T-helper 2 cell treated with Interferon-gamma antibody and Interleukin-4, amounts not matched to agents 5 μg/mL and 100 μg/mL, for 36 hours (primary cell): ENCODE measurements at regions not wholly inside any gene's neighbourhood (a gene's known extent, or its start where the extent isn't known, plus 50 kb on each side); places are given as distances from the start of the nearest gene placed in this dataset.

ENCODE experiments used
- DNase-seq: peaks from one replicate; pipeline ENCODE4 v3.0.0; 2021; ENCODE audit warnings: low spot score
- H3K27ac Mint-ChIP-seq: one replicate; pipeline ENCODE4 v1.8.0; 2021; ENCODE audit warnings: mild to moderate bottlenecking, mixed read lengths
- H3K27me3 Mint-ChIP-seq: one replicate; pipeline ENCODE4 v1.8.0; 2021; ENCODE audit warnings: low read depth, mixed read lengths
- H3K36me3 Mint-ChIP-seq: one replicate; pipeline ENCODE4 v1.8.0; 2021; ENCODE audit warnings: low read depth, mixed read lengths
- H3K4me1 Mint-ChIP-seq: one replicate; pipeline ENCODE4 v1.8.0; 2021; ENCODE audit warnings: low read depth, mixed read lengths
- H3K4me3 Mint-ChIP-seq: one replicate; pipeline ENCODE4 v1.8.0; 2022; ENCODE audit warnings: mild to moderate bottlenecking, moderate library complexity, mixed read lengths
- H3K9me3 Mint-ChIP-seq: one replicate; pipeline ENCODE4 v1.8.0; 2021; ENCODE audit warnings: mixed read lengths

- H3K27me3 Mint-ChIP-seq, result peaks cover 9% of the 10 kb centered on the region
- H3K4me1 Mint-ChIP-seq, result peaks cover 42% of the 10 kb centered on the region
- peak overlapping the region; percentile 98 for H3K27ac Mint-ChIP-seq
- peaks cover 1% of the 10 kb centered on the region for H3K36me3 Mint-ChIP-seq
- H3K4me3 Mint-ChIP-seq, result peak overlapping the region; percentile 88
- peak; percentile 88 for DNase-seq
- H3K9me3 Mint-ChIP-seq, result no peaks in the 10 kb centered on the region
Observed at GRCh38 chr2:9752441-9753275, 90.6 kb upstream of the TAF1B start.

DNA sequence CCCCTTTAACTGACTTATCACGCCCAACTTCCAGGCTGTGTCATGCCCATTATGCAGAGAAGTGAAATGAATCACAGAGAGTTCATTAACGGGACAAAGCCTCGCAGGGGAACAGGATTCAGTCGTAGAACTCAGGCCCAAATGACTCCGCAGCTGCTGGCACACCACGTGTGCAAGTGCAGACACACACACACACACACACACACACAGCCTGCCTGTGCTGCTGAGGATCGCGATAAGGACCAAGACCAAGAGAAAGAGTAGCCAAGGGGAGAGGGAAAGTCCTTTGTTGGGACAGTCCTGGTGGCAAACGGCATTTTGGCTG, 90.0 kb upstream of the TAF1B start:
- Mint-ChIP-seq H3K27me3 (peaks cover 9% of the 10 kb centered on the region), H3K36me3 (peaks cover 1% of the 10 kb centered on the region), H3K27ac (peak overlapping the region; percentile 98), H3K9me3 (no peaks in the 10 kb centered on the region), H3K4me1 (peaks cover 42% of the 10 kb centered on the region), H3K4me3 (peak overlapping the region; percentile 88)
- DNase-seq, result peak; percentile 77

DNA sequence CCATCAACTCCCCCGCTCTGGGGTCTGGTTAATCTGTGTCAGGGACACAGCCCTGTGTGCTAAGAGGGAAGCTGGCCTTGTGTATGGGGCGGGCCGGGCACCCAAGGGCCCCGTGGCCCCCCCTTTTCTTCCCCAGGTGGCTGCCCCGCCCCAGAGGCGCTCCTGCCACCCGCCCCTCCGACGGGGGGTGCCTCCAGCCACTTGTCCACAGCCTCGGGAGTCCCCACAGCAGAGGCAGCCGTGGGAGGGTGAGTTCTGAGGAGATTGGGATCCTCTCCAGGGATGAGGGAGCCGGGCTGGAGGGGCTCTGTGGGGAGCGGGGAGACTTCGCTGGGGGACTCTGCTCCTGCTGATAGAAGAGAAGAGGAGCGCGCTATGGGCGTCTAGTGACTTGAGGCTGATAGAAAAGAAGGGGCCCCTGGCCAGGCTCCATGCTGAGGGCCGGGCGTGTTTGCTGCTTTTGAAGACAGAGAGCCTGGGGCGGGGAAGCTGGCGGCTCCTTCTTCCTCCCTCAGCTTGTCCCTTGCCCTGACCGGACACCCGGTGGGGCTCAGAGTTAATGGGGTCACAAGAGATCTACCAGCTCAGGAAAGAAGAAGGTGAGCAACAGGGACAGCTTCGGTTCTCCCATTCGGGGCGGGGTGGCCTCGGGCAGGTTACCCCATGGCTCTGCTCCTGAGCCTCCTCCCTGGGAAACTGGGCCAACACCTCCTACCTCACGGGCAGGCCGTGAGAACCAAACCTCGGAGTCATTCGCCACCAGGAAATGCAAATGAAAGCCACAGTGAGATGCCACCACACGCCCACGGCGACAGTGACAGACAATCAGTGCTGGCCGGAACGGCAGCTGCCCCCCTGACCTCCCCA, 89.4 kb upstream of the TAF1B start:
- Mint-ChIP-seq H3K4me1 (peaks cover 42% of the 10 kb centered on the region), H3K27me3 (peaks cover 9% of the 10 kb centered on the region)

DNA sequence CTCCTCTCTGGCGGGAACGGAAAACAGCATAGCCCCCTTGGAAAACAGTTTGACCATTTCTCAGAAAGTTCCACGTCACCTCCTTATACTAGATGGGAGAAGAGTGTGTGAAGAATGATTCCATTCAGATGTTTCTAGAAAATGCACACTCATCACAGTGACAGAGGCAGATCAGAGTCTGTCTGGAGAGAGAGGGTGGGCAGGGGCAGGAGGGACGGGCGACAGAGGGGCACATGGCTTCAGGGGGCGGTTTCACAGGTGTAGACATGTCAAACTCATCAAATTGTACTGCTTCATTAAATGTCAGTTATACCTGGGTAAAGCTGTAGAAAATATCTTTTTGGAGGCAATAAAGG, 88.8 kb upstream of the TAF1B start:
- Mint-ChIP-seq H3K4me3 (peak overlapping the region; percentile 16), H3K27ac (peak overlapping the region; percentile 45), H3K36me3 (peaks cover 1% of the 10 kb centered on the region), H3K9me3 (no peaks in the 10 kb centered on the region), H3K27me3 (peaks cover 9% of the 10 kb centered on the region), H3K4me1 (peaks cover 43% of the 10 kb centered on the region)
- no peak for DNase-seq

More for the DNA sequence above, 89.4 kb upstream of the TAF1B start:
- Mint-ChIP-seq H3K27ac (peak overlapping the region; percentile 98), H3K4me3 (peak overlapping the region; percentile 88), H3K9me3 (no peaks in the 10 kb centered on the region), H3K36me3 (peaks cover 1% of the 10 kb centered on the region)
- peak; percentile 67 for DNase-seq

- H3K4me3 Mint-ChIP-seq, result no peak overlapping the region
- H3K36me3 Mint-ChIP-seq, result peaks cover 1% of the 10 kb centered on the region
- DNase-seq, result no peak
- H3K9me3 Mint-ChIP-seq, result no peaks in the 10 kb centered on the region
- H3K27ac Mint-ChIP-seq, result no peak overlapping the region
- H3K4me1 Mint-ChIP-seq, result peaks cover 47% of the 10 kb centered on the region
- peaks cover 9% of the 10 kb centered on the region for H3K27me3 Mint-ChIP-seq
Observed at GRCh38 chr2:9755008-9755407, 88.3 kb upstream of the TAF1B start.

DNA sequence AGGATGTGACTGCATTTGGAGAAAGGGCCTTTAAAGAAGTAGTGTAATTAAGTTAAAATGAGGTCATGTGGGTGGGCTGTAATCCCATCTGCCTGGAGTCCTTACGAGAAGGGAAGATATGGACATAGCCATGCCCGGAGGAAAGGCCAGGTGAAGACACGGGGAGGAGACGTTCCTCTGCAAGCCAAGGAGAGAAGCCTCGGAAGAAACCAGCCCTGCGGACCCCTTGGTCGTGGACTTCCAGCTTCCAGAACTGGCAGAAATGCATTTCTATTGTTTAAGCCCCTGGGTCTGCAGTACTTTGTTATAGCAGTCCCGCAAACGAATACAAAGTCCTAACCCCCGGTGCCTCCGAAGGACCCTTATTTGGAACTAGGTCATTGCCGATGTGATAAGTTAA, 87.6 kb upstream of the TAF1B start:
- H3K27me3 Mint-ChIP-seq, result peaks cover 9% of the 10 kb centered on the region

GRCh38 chr2:9756692-9757250, 86.5 kb upstream of the TAF1B start:
- Mint-ChIP-seq H3K4me3 (no peak overlapping the region), H3K9me3 (no peaks in the 10 kb centered on the region), H3K27ac (no peak overlapping the region), H3K27me3 (peaks cover 9% of the 10 kb centered on the region), H3K4me1 (peaks cover 49% of the 10 kb centered on the region), H3K36me3 (peaks cover 1% of the 10 kb centered on the region)
- DNase-seq, result no peak

More for the DNA sequence above, 87.6 kb upstream of the TAF1B start:
- Mint-ChIP-seq H3K9me3 (no peaks in the 10 kb centered on the region), H3K27ac (no peak overlapping the region), H3K4me1 (peaks cover 52% of the 10 kb centered on the region), H3K4me3 (no peak overlapping the region), H3K36me3 (peaks cover 1% of the 10 kb centered on the region)
- DNase-seq, result no peak

DNA sequence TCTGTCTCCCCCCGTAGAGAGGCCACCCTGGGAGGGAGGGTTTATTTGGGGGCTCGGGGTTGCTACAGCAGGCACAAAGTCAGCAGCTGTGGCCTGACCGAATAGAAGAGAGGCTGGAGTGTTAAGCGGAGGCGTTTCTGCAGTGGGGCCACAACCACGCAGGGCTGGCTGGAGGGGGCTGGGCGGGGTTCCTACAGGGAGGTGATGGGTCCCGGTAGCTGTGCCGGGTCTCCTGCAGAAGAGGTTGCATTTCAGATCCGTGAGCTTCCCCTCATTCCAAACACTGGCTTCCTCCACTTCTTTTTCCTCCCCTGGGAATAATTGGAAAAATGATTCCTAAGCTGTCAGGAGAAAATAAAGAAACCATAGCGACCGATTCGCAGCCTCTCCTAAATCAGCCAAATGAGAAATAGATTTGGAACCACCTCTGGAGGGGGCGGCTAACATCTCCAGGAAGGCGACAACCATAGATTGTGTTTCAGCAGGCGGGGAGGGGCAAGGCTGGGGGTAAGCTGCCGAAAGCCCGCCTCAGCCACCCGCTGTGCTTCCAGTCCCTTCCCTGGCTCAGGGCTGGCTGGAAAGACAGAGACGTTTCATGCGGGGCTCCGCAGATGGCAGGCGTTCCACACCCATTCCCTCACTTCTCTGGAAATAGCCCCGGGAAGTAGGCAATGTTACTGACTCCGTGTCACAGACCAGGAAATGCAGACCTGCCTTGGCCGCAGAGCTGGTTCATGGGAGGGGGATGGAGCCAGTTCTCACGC, 85.6 kb upstream of the TAF1B start:
- Mint-ChIP-seq H3K4me3 (no peak overlapping the region), H3K4me1 (peaks cover 42% of the 10 kb centered on the region), H3K9me3 (no peaks in the 10 kb centered on the region), H3K27ac (no peak overlapping the region), H3K27me3 (peaks cover 9% of the 10 kb centered on the region), H3K36me3 (peaks cover 1% of the 10 kb centered on the region)
- no peak for DNase-seq

GRCh38 chr2:9758741-9759140, 84.5 kb upstream of the TAF1B start:
- Mint-ChIP-seq H3K9me3 (no peaks in the 10 kb centered on the region), H3K27ac (no peak overlapping the region), H3K36me3 (no peaks in the 10 kb centered on the region), H3K4me3 (no peak overlapping the region), H3K4me1 (peaks cover 36% of the 10 kb centered on the region), H3K27me3 (peaks cover 9% of the 10 kb centered on the region)
- no peak for DNase-seq

DNA sequence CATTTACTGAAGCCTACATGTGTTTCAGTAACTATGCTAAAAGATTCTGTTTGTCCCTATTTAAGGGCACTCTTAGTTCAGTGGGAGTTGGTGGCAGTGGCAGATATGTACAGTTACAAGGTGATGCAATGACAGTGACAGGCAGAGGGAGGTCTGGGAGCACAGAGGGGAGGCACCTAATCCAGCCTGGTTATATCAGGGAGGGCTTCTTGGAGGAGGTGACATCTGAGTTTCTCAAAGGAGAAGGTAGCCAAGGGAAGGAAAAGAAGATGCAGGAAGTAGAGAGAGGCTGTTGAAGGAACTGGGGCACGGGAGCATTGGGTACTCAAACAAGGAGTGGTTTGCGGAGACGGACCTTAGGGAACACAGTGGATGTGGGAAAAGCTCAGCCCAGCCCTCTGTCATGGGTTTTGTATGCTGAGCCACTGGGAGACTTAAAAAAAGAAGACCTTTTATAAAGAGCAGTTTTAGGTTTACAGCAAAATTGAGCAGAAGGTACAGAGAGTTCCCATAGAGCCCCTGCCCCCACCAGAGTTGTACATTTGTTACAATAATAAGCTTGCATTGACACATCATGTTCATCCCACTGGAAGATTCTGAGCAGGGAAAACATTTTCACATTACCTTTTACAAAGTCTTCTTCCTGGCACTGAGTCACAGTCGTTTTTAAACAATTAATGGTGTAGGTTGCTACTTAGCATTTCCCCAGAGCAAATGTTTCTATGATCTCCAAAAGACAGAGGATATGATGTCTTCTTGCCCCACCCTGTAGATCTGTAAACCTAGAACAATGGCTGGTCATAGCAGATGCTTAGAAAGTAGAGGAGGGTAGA, 83.0 kb upstream of the TAF1B start:
- no peak for DNase-seq
- Mint-ChIP-seq H3K4me3 (peak overlapping the region; percentile 62), H3K4me1 (peaks cover 38% of the 10 kb centered on the region), H3K27ac (peak overlapping the region; percentile 85), H3K36me3 (no peaks in the 10 kb centered on the region), H3K9me3 (no peaks in the 10 kb centered on the region), H3K27me3 (peaks cover 7% of the 10 kb centered on the region)

DNA sequence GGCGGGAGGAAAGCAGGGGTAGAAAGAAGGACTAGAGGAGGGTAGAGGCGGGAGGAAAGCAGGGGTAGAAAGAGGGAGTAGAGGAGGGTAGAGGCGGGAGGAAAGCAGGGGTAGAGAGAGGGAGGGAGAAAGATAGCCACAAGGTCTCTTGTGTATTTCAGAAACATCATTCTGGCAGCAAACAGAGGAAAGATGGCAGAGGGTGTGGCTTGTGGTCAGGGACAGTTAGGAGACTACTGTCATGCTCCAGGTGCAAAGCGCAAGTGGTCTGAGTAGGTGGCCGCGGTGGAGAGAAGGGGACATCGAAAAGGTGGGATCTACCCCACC, 82.4 kb upstream of the TAF1B start:
- H3K36me3 Mint-ChIP-seq, result no peaks in the 10 kb centered on the region
- peaks cover 4% of the 10 kb centered on the region for H3K27me3 Mint-ChIP-seq
- peaks cover 35% of the 10 kb centered on the region for H3K4me1 Mint-ChIP-seq

DNA sequence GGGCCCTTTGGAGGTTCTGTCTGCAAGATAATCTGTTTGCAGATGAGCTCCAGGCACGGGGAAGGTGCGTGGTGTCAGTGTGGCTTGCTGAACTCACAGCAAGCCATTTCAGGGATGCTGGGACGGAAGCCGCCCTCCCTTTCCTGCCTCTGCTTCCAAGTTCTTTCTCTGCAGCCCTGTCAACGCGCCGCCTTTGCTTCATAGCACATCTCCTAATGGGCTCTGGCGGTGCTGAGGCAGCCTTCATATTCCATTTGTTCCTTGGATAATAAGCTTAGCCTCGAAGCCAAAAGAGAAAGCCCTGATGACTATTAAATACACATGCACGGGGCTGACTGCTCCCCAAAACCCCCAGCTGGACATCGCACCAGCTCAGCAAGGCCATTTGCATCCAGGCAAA, 81.7 kb upstream of the TAF1B start:
- Mint-ChIP-seq H3K27ac (no peak overlapping the region), H3K36me3 (no peaks in the 10 kb centered on the region), H3K9me3 (no peaks in the 10 kb centered on the region), H3K4me3 (no peak overlapping the region), H3K27me3 (peaks cover under 1% of the 10 kb centered on the region), H3K4me1 (peaks cover 35% of the 10 kb centered on the region)
- DNase-seq, result no peak

More for the DNA sequence above, 82.4 kb upstream of the TAF1B start:
- no peak for DNase-seq
- Mint-ChIP-seq H3K4me3 (peak overlapping the region; percentile 62), H3K27ac (peak overlapping the region; percentile 85), H3K9me3 (no peaks in the 10 kb centered on the region)

- Mint-ChIP-seq H3K27ac (no peak overlapping the region), H3K4me1 (peaks cover 36% of the 10 kb centered on the region), H3K36me3 (no peaks in the 10 kb centered on the region), H3K9me3 (no peaks in the 10 kb centered on the region), H3K27me3 (no peaks in the 10 kb centered on the region), H3K4me3 (no peak overlapping the region)
- DNase-seq, result no peak
Observed at GRCh38 chr2:9762164-9762563, 81.1 kb upstream of the TAF1B start.
